Omental fat pad (tissue), 3 donors: ENCODE measurements at regions not wholly inside any gene's neighbourhood (a gene's known extent, or its start where the extent isn't known, plus 50 kb on each side); places are given as distances from the start of the nearest gene placed in this dataset.

Experiments
- ATAC-seq: fragments of 150-250 bp; one replicate; pipeline ENCODE4 v1.9.1; 2016; ENCODE audit warnings: mild to moderate bottlenecking, moderate library complexity; ENCODE audit not compliant: low FRiP score
- DNase-seq: peaks from one replicate; pipeline ENCODE4 v3.0.0-alpha.2; 2019; ENCODE audit warnings: low spot score
- CTCF ChIP-seq, 3 donors: fragments of 450-650 bp; IDR thresholded peaks; one replicate each; pipeline ENCODE4 v1.5.1; 2016 to 2017; ENCODE audit warnings: antibody characterized with exemption in 3 of 3, mild to moderate bottlenecking in 3 of 3, moderate library complexity in 2 of 3

- peak; percentile 64 for ATAC-seq
- TF ChIP-seq CTCF (IDR thresholded peaks at IDR 0.05): no peak
- no peak for DNase-seq
These were observed 404.6 kb downstream of the PRDM5 start for GRCh38 chr4:120517966-120518365.

- TF ChIP-seq CTCF (IDR thresholded peaks at IDR 0.05): no peak
- DNase-seq: no peak
These were observed 412.8 kb downstream of the PRDM5 start for GRCh38 chr4:120509719-120510118.

GRCh38 chr4:120509222-120509621 lies 413.3 kb downstream of the PRDM5 start:
- no peak for DNase-seq
- TF ChIP-seq CTCF (IDR thresholded peaks at IDR 0.05): no peak

More at GRCh38 chr4:120509719-120510118, 412.8 kb downstream of the PRDM5 start:
- ATAC-seq: no peak

GRCh38 chr4:120508036-120508435 lies 414.5 kb downstream of the PRDM5 start:
- ATAC-seq (no peak), DNase-seq (no peak)
- TF ChIP-seq CTCF (IDR thresholded peaks at IDR 0.05): no peak

More at GRCh38 chr4:120509222-120509621, 413.3 kb downstream of the PRDM5 start:
- no peak for ATAC-seq

- DNase-seq (no peak), ATAC-seq (no peak)
- no peak for TF ChIP-seq CTCF (IDR thresholded peaks at IDR 0.05)
These were observed 416.0 kb downstream of the PRDM5 start for GRCh38 chr4:120506536-120506935.

- no peak for TF ChIP-seq CTCF (IDR thresholded peaks at IDR 0.05)
- DNase-seq (no peak), ATAC-seq (no peak)
These were observed 423.8 kb downstream of the PRDM5 start for GRCh38 chr4:120498678-120499077.

- DNase-seq (no peak), ATAC-seq (no peak)
- no peak for TF ChIP-seq CTCF (IDR thresholded peaks at IDR 0.05)
These were observed 424.8 kb upstream of the MAD2L1 start for GRCh38 chr4:120491481-120491880.
